K562 (cell line): ENCODE measurements at regions not wholly inside any gene's neighbourhood (a gene's known extent, or its start where the extent isn't known, plus 50 kb on each side); places are given as distances from the start of the nearest gene placed in this dataset.

Experiments used
- ATAC-seq: fragments of 200-7000 bp; cut with Tn5 transposase; 3 replicates; pipeline ENCODE4 v1.9.1; 2020; ENCODE audit warnings: moderate library complexity
- BruUV-seq: library from RNA; stranded (reverse); fragments of 400-500 nt; replicated peaks from 2 replicates; lab custom pipeline; 2021; lab: Mats Ljungman, UMichigan
- CTCF ChIA-PET: fragments of 300-600 bp; formaldehyde crosslinking; extraction: SDS; loops from one replicate; lab custom pipeline; 2021; ENCODE audit warnings: low intra/inter-chr PET ratio; lab: Yijun Ruan, JAX
- POLR2A ChIA-PET: fragments of 300-600, 350-650 bp; sonication (Branson Sonifier 250); formaldehyde crosslinking; extraction: SDS; loops from one replicate; lab custom pipeline; 2021; ENCODE audit warnings: antibody characterized with exemption, inconsistent platforms; lab: Yijun Ruan, JAX
- DNase-seq, 4 experiments: peaks; one replicate each; pipeline versions ENCODE4 v3.0.0 to v3.0.0-alpha.2; 2011 to 2018; ENCODE audit warnings: low spot score in 3 of 4, mixed read lengths in 3 of 4; ENCODE audit errors: extremely low read depth in 1 of 4
- FAIRE-seq: peaks from 2 replicates; lab custom pipeline; 2011; peaks lifted over from hg19 to GRCh38; lab: Jason Lieb, UNC
- H2AFZ ChIP-seq: 2 replicates; pipeline ENCODE4 v1.6.0; 2011; ENCODE audit warnings: low read depth, low read length, control low read depth, inconsistent platforms
- H3K27ac ChIP-seq: fragments of 200-600 bp; 3 replicates; pipeline ENCODE4 v1.8.0; 2011; ENCODE audit warnings: low read depth, mild to moderate bottlenecking, control low read depth, inconsistent platforms, low read length, moderate library complexity, mixed read lengths; ENCODE audit errors: extremely low read depth
- H3K27me3 ChIP-seq, 2 experiments: fragments of 300-600 bp in 1 of 2; 2 replicates in 1 of 2; 3 replicates in 1 of 2; pipeline versions ENCODE4 v1.6.0 to v1.8.0; 2011; ENCODE audit warnings: inconsistent platforms in 2 of 2, low read length in 2 of 2, mild to moderate bottlenecking in 1 of 2, mixed read lengths in 1 of 2, moderate library complexity in 1 of 2; ENCODE audit not compliant: control insufficient read depth in 2 of 2, insufficient read depth in 2 of 2
- H3K36me3 ChIP-seq: fragments of 300-600 bp; 3 replicates; pipeline ENCODE4 v1.8.0; 2011; ENCODE audit warnings: mild to moderate bottlenecking, low read length, inconsistent platforms; ENCODE audit not compliant: control insufficient read depth, insufficient read depth
- H3K4me1 ChIP-seq, 2 experiments: fragments of 200-600 bp in 1 of 2; replicated peaks in 1 of 2; 2 replicates in 1 of 2; 3 replicates in 1 of 2; pipeline versions ENCODE4 v1.5.1 to v1.8.0; 2011; ENCODE audit warnings: inconsistent platforms in 2 of 2, low read length in 2 of 2, mild to moderate bottlenecking in 1 of 2, mixed read lengths in 1 of 2, moderate library complexity in 1 of 2; ENCODE audit not compliant: control insufficient read depth in 2 of 2, insufficient read depth in 2 of 2
- H3K4me2 ChIP-seq: 2 replicates; pipeline ENCODE4 v1.6.1; 2011; ENCODE audit warnings: low read length, control low read depth, inconsistent platforms, mixed read lengths; ENCODE audit not compliant: insufficient read depth
- H3K4me3 ChIP-seq: fragments of 200-600 bp; sonication (generic), shearing (Covaris generic); 2 replicates; pipeline ENCODE4 v1.5.1; 2016; ENCODE audit warnings: control low read depth, inconsistent platforms
- H3K79me2 ChIP-seq: fragments of 200-600 bp; 3 replicates; pipeline ENCODE4 v1.8.0; 2011; ENCODE audit warnings: low read length, inconsistent platforms; ENCODE audit not compliant: control insufficient read depth, insufficient read depth
- H3K9ac ChIP-seq, 2 experiments: 2 replicates each; pipeline versions ENCODE4 v1.6.0 to v1.6.1; 2011; ENCODE audit warnings: low read depth in 2 of 2, low read length in 2 of 2, control low read depth in 1 of 2, inconsistent platforms in 1 of 2, mild to moderate bottlenecking in 1 of 2, mixed read lengths in 1 of 2; ENCODE audit not compliant: insufficient read depth in 1 of 2
- H3K9me1 ChIP-seq: one replicate; pipeline ENCODE4 v1.6.0; 2011; ENCODE audit warnings: inconsistent platforms, mild to moderate bottlenecking, low read length, moderate library complexity; ENCODE audit not compliant: control insufficient read depth, insufficient read depth
- H3K9me3 ChIP-seq: replicated peaks from 2 replicates; pipeline ENCODE4 v1.5.1; 2011; ENCODE audit warnings: low read depth, low read length, inconsistent platforms; ENCODE audit not compliant: control insufficient read depth, insufficient read depth
- H4K20me1 ChIP-seq: replicated peaks from 2 replicates; pipeline ENCODE4 v1.6.1; 2011; ENCODE audit warnings: low read length, inconsistent platforms, mixed read lengths; ENCODE audit not compliant: control insufficient read depth, insufficient read depth
- ATF3 ChIP-seq, 2 experiments: fragments of 450-650 bp in 1 of 2; sonication (generic) in 1 of 2; formaldehyde crosslinking in 1 of 2; IDR thresholded peaks in 1 of 2; conservative IDR thresholded peaks in 1 of 2; 2 replicates each; pipeline versions ENCODE4 v1.6.1 to v1.8.1; 2016 to 2023; ENCODE audit warnings: mild to moderate bottlenecking in 2 of 2, moderate library complexity in 2 of 2, inconsistent platforms in 1 of 2, missing genetic modification reagents in 1 of 2
- CAMTA2 ChIP-seq: fragments of 250-450 bp; sonication (Bioruptor Pico); conservative IDR thresholded peaks from 2 replicates; pipeline ENCODE4 v1.5.1; 2022
- CHCHD3 ChIP-seq: fragments of 250-450 bp; sonication (Bioruptor Pico); IDR thresholded peaks from 2 replicates; pipeline ENCODE4 v2.1.2; 2022; ENCODE audit warnings: mild to moderate bottlenecking
- CREM ChIP-seq: IDR thresholded peaks from 2 replicates; pipeline ENCODE4 v1.6.1; 2014; ENCODE audit warnings: antibody characterized with exemption, low read depth
- GABPB2 ChIP-seq: fragments of 250-450 bp; sonication (Bioruptor Pico); conservative IDR thresholded peaks from 2 replicates; pipeline ENCODE4 v1.5.1; 2021; ENCODE audit warnings: mild to moderate bottlenecking
- ILF3 ChIP-seq: fragments of 450-650 bp; IDR thresholded peaks from 2 replicates; pipeline ENCODE4 v1.6.1; 2018; ENCODE audit warnings: antibody characterized with exemption, mild to moderate bottlenecking, moderate library complexity, borderline replicate concordance
- JUND ChIP-seq, 2 experiments: IDR thresholded peaks; 2 replicates in 1 of 2; 3 replicates in 1 of 2; pipeline ENCODE4 v1.6.1; 2011; ENCODE audit warnings: borderline replicate concordance in 2 of 2, low read depth in 2 of 2, low read length in 2 of 2, improper control_type of control experiment in 1 of 2, missing biosample characterization in 1 of 2, missing genetic modification characterization in 1 of 2, missing genetic modification reagents in 1 of 2
- KAT7 ChIP-seq: sonication (generic); formaldehyde crosslinking; IDR thresholded peaks from 2 replicates; pipeline ENCODE4 v1.8.0; 2022; ENCODE audit warnings: missing genetic modification reagents, mild to moderate bottlenecking, borderline replicate concordance
- MAFF ChIP-seq: IDR thresholded peaks from 2 replicates; pipeline ENCODE4 v1.6.1; 2012; ENCODE audit warnings: low read length, improper control_type of control experiment
- NCOA1 ChIP-seq: fragments of 450-650 bp; IDR thresholded peaks from 2 replicates; pipeline ENCODE4 v1.6.1; 2016; ENCODE audit warnings: low read depth
- NFATC3 ChIP-seq: fragments of 450-650 bp; IDR thresholded peaks from 2 replicates; pipeline ENCODE4 v1.6.1; 2017; ENCODE audit warnings: mild to moderate bottlenecking
- NFYB ChIP-seq: IDR thresholded peaks from 2 replicates; pipeline ENCODE4 v1.6.1; 2011; ENCODE audit warnings: mild to moderate bottlenecking, moderate library complexity; ENCODE audit not compliant: insufficient read length; ENCODE audit errors: extremely low read depth
- NONO ChIP-seq, 2 experiments: fragments of 200-400 bp in 1 of 2; fragments of 450-650 bp in 1 of 2; formaldehyde crosslinking in 1 of 2; IDR thresholded peaks; 2 replicates each; pipeline ENCODE4 v1.6.1; 2017; ENCODE audit warnings: low read depth in 2 of 2, mild to moderate bottlenecking in 2 of 2, moderate library complexity in 2 of 2, low read length in 1 of 2
- RAD51 ChIP-seq: fragments of 450-650 bp; IDR thresholded peaks from 2 replicates; pipeline ENCODE4 v1.7.1; 2016; ENCODE audit warnings: low read depth, mild to moderate bottlenecking, borderline replicate concordance
- TAF7 ChIP-seq: fragments of 450-650 bp; IDR thresholded peaks from 2 replicates; pipeline ENCODE4 v1.6.1; 2016; ENCODE audit warnings: missing genetic modification characterization, missing compliant biosample characterization
- THAP12 ChIP-seq: fragments of 250-450 bp; sonication (Bioruptor Pico); IDR thresholded peaks from 2 replicates; pipeline ENCODE4 v1.9.0; 2021; ENCODE audit warnings: mild to moderate bottlenecking, inconsistent platforms
- THRAP3 ChIP-seq: fragments of 450-650 bp; IDR thresholded peaks from 2 replicates; pipeline ENCODE4 v1.6.1; 2016; ENCODE audit warnings: mild to moderate bottlenecking, inconsistent platforms, borderline replicate concordance
- ZNF316 ChIP-seq: fragments of 450-650 bp; IDR thresholded peaks from 2 replicates; pipeline ENCODE4 v1.6.1; 2016
- ZNF431 ChIP-seq: sonication (generic); formaldehyde crosslinking; IDR thresholded peaks from 2 replicates; pipeline ENCODE4 v1.8.0; 2022; ENCODE audit warnings: mild to moderate bottlenecking, missing genetic modification reagents
- ZNF695 ChIP-seq: fragments of 450-650 bp; formaldehyde crosslinking; IDR thresholded peaks from 2 replicates; pipeline ENCODE4 v1.4.0; 2020; ENCODE audit warnings: mild to moderate bottlenecking, moderate library complexity
- WGBS: fragments of 100-300 bp; shearing (Covaris generic); methylation state at CpG from one replicate; pipeline ENCODE4 v1.1.6; 2016; ENCODE audit warnings: low coverage, mixed read lengths; ENCODE audit not compliant: insufficient coverage; ENCODE audit errors: missing lambda C conversion rate; 5-methylcytosine and 5-hydroxymethylcytosine counted together
- in situ Hi-C: fragments of 300-500 bp; cut with MboI; formaldehyde crosslinking; loops from 4 replicates; pipeline ENCODE4 v1.15.0; 2018; ENCODE audit warnings: inconsistent platforms, mixed read lengths
- intact Hi-C: fragments of 100-400 bp; cut with micrococcal nuclease; formaldehyde crosslinking; loops from 2 replicates; pipeline ENCODE4 v1.14.2; 2022

- Histone ChIP-seq H3K4me1 (peaks cover 28 to 34% of the 10 kb centered on the region in 2 experiments), H3K9me1 (no peaks in the 10 kb centered on the region), H2AFZ (peak overlapping the region; percentile 32; the same call in 1 of the 2 replicates), H3K27me3 (no peaks in the 10 kb centered on the region), H3K27ac (peak overlapping the region; percentile 39; the same call in 2 of the 3 replicates), H3K36me3 (no peaks in the 10 kb centered on the region), H3K4me2 (no peak overlapping the region), H3K79me2 (no peaks in the 10 kb centered on the region), H3K9ac (peak overlapping the region in 1 of 2 experiments; percentile 59; a peak in 1 of 4 replicates), H3K9me3 (no peaks in the 10 kb centered on the region), H4K20me1 (no peaks in the 10 kb centered on the region), H3K4me3 (no peak overlapping the region)
- ATAC-seq = peak; percentile 45
- in situ Hi-C loops = no loop called here
- DNase-seq = peak in 1 of 4 experiments; percentile 68
- no TSS peak for BruUV-seq
- POLR2A ChIA-PET = interaction anchor here (0.6 kb wide), 1 partner anchor 644 kb away, joined by 3 read pairs; no protein-coding TSS in a partner anchor
- 51% methylated on average over 9 of the region's 9 CpGs for WGBS
- intact Hi-C loops = no loop called here
- FAIRE-seq = peak; percentile 54
- CTCF ChIA-PET = no interaction called here
- TF ChIP-seq ILF3 (no peak), CREM (0 out of 2 replicates have a peak, but pooled peaks have one; percentile 19), ZNF316 (no peak), GABPB2 (CRISPR knock-in tag) (no peak), THRAP3 (no peak), JUND (IDR thresholded peaks at IDR 0.05; ENCODE audit: borderline replicate concordance, low read depth, low read length) (peak; percentile 77), JUND (tag; IDR thresholded peaks at IDR 0.05; ENCODE audit: borderline replicate concordance, low read depth, low read length) (peak; percentile 63; the same call in 1 of the 3 replicates), ATF3 (IDR thresholded peaks at IDR 0.05) (peak; percentile 86), ATF3 (CRISPR knock-in tag; conservative IDR thresholded peaks at IDR 0.05) (0 out of 2 replicates have a peak, but pooled peaks have one; percentile 23), TAF7 (tag) (no peak), THAP12 (no peak), NFYB (no peak), RAD51 (no peak), NFATC3 (no peak), ZNF431 (CRISPR knock-in tag) (no peak), ZNF695 (CRISPR knock-in tag) (no peak), CAMTA2 (CRISPR knock-in tag) (no peak), NCOA1 (no peak), NONO (IDR thresholded peaks at IDR 0.05; ENCODE audit: low read depth in 2 of 2, low read length in 1 of 2) (no peak), CHCHD3 (CRISPR knock-in tag) (no peak), KAT7 (CRISPR knock-in tag) (0 out of 2 replicates have a peak, but pooled peaks have one; percentile 62), MAFF (no peak)
Measured at GRCh38 chr3:14273901-14274611, 95.4 kb downstream of the LSM3 start.
